ENCODE measurements at regions not wholly inside any gene's neighbourhood (a gene's known extent, or its start where the extent isn't known, plus 50 kb on each side); places are given as distances from the start of the nearest gene placed in this dataset.
A peak's percentile ranks its signal among the peaks of the same experiment; 100 is the strongest.
"Not testable (repeated sequence)": the region's sequence is repeated elsewhere in the genome, so short reads cannot be mapped to it uniquely, and the experiment has no call there.

DNA sequence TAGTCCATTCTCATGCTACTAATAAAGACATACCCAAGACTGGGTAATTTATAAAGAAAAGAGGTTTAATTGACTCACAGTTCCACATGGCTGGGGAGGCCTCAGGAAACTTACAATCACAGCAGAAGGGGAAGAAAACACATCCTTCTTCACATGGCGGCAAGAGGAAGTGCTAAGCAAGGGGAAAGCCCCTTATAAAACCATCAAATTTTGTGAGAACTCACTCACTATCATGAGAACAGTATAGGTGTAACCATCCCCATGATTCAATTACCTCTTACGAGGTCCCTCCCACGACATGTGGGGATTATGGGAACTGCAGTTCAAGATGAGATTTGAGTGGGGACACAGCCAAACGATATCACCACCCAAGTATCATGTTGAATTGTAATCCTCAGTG is 52.7 kb upstream of the FOXO6 start:
- not testable (repeated sequence) for H3K27ac ChIP-seq, H3K9ac ChIP-seq, H3K4me3 ChIP-seq, H3K4me1 ChIP-seq, H4K20me1 ChIP-seq, H3K36me3 ChIP-seq, H3K27me3 ChIP-seq, H3K4me2 ChIP-seq
- H3K9me3 ChIP-seq, result peaks cover 16% of the 10 kb centered on the region

DNA sequence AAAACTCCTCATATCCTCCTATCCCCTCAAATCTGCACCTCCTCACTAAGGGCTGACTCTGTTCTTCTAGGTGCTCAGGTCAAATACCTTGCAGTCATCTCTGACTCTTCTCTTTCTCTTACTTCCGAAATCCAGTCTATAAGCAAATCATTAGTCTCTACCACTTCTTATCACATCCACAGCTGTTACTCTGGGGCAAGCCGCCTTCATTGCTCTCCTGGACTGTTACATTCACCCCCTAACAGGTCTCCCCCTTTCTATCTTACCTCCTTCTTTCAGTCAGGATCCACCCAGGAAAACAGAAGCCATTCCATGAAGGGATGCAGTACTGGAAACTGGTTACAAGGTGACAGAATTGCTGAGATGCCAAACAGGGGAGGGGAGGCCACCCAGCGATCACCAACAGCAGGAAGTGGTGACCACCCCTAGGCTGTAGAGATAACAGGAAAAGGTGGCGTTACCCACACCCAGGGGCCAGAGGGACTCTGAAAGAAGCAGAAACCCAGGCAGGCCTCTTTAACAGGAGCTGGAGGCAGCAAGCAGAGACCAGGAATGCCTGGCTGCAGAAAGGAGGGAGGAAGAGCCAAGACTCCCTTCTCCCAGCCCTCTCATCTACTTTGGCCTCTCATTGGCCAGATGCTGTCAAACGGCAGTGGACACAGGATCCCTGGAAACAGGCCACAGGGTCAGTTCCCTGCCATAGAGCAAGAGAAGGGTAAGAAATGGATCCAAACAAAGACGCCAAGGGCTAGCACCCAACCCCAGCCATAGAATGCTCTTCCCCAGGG is 55.5 kb upstream of the FOXO6 start:
- no peak overlapping the region for H3K9ac ChIP-seq
- H3K4me1 ChIP-seq, result peaks cover 7% of the 10 kb centered on the region
- H3K27ac ChIP-seq, result no peak overlapping the region
- peaks cover 16% of the 10 kb centered on the region for H3K9me3 ChIP-seq
- peak overlapping the region; percentile 39 for H3K4me2 ChIP-seq
- no peaks in the 10 kb centered on the region for H3K27me3 ChIP-seq
- no peak overlapping the region for H3K4me3 ChIP-seq
- no peaks in the 10 kb centered on the region for H4K20me1 ChIP-seq
- no peak for TF ChIP-seq Cebpa-rat (IDR thresholded peaks at IDR 0.05)
- no peaks in the 10 kb centered on the region for H3K36me3 ChIP-seq

DNA sequence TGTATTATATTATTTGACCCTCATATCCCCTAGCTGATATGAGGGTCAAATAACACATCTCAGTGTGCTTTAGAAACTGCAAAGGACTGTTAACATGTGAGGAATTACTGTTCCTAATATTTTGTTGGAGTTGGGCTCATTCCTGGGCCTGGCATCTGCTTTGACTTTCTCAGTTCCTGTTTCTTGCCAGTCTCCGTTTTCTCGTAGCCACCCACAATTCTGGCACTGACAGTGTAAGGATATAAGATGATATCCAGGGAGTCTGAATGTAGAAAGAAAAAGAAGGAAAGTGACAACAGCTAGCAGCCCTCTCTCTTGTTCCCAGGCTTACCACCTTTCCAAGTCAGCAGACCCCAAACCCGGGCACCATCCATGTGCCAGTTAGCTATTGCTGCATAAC is 54.4 kb upstream of the SCMH1 start:
- no peaks in the 10 kb centered on the region for H3K4me1 ChIP-seq
- no peaks in the 10 kb centered on the region for H4K20me1 ChIP-seq
- no peaks in the 10 kb centered on the region for H3K36me3 ChIP-seq
- H3K9me3 ChIP-seq, result no peaks in the 10 kb centered on the region
- H3K27me3 ChIP-seq, result no peaks in the 10 kb centered on the region
- no peak overlapping the region for H3K4me3 ChIP-seq
- H3K27ac ChIP-seq, result no peak overlapping the region
- no peak for TF ChIP-seq Cebpa-rat (IDR thresholded peaks at IDR 0.05)
- no peak overlapping the region for H3K4me2 ChIP-seq
- no peak overlapping the region for H3K9ac ChIP-seq

DNA sequence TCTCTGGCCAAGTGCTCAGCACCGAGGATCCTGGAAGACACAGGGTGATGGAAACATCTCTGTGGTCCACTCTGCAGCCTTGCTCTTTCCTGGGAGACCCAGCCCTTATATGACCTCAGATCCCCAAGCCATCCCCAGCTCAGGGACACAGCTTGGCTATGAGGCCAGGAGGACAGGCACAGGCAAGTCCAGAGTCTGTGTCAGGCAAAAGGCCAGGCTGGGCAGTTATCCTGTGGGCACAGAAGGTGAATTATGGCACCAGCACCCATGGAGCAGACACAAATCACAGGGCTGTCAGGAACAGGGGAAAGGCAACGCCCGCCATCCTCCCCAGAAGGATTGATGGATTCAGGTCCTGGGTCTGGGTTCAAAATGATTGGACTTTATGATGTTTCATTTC is 52.1 kb upstream of the SCMH1 start:
- H3K36me3 ChIP-seq, result no peaks in the 10 kb centered on the region
- no peak for TF ChIP-seq Cebpa-rat (IDR thresholded peaks at IDR 0.05)
- no peaks in the 10 kb centered on the region for H3K27me3 ChIP-seq

DNA sequence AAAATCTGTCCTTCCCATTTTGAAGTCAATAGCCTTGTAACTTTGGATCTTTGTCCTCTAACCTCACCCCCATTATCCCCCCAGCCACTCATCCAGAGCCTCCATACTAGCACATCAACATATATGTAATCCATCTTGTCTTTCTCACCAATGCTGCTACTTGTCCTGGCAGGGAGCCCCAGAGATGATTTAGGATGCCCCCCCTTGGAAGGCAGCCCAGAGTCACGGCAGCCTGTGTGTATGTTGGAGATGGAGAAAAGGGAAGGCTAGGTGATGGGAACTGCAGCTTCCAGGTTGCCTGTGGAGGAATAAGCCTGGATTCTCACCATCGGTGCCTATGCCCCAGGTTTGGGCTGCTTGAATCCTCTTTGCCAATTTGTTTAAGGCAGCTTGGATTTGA is 51.7 kb upstream of the SCMH1 start:
- H3K36me3 ChIP-seq, result no peaks in the 10 kb centered on the region
- H3K4me1 ChIP-seq, result no peaks in the 10 kb centered on the region
- H3K9me3 ChIP-seq, result no peaks in the 10 kb centered on the region
- H3K4me3 ChIP-seq, result no peak overlapping the region
- no peak overlapping the region for H3K27ac ChIP-seq
- no peak for TF ChIP-seq Cebpa-rat (IDR thresholded peaks at IDR 0.05)
- no peak overlapping the region for H3K9ac ChIP-seq
- no peaks in the 10 kb centered on the region for H3K27me3 ChIP-seq
- no peak overlapping the region for H3K4me2 ChIP-seq
- no peaks in the 10 kb centered on the region for H4K20me1 ChIP-seq

More for the DNA sequence above, 52.1 kb upstream of the SCMH1 start:
- no peak overlapping the region for H3K27ac ChIP-seq
- H4K20me1 ChIP-seq, result no peaks in the 10 kb centered on the region
- H3K4me1 ChIP-seq, result no peaks in the 10 kb centered on the region
- no peak overlapping the region for H3K4me2 ChIP-seq
- H3K9me3 ChIP-seq, result no peaks in the 10 kb centered on the region
- H3K4me3 ChIP-seq, result no peak overlapping the region
- H3K9ac ChIP-seq, result no peak overlapping the region

Data from BLaER1 (cell line).